ENCODE measurements at regions not wholly inside any gene's neighbourhood (a gene's known extent, or its start where the extent isn't known, plus 50 kb on each side); places are given as distances from the start of the nearest gene placed in this dataset.

- TF ChIP-seq, protein P1, sequence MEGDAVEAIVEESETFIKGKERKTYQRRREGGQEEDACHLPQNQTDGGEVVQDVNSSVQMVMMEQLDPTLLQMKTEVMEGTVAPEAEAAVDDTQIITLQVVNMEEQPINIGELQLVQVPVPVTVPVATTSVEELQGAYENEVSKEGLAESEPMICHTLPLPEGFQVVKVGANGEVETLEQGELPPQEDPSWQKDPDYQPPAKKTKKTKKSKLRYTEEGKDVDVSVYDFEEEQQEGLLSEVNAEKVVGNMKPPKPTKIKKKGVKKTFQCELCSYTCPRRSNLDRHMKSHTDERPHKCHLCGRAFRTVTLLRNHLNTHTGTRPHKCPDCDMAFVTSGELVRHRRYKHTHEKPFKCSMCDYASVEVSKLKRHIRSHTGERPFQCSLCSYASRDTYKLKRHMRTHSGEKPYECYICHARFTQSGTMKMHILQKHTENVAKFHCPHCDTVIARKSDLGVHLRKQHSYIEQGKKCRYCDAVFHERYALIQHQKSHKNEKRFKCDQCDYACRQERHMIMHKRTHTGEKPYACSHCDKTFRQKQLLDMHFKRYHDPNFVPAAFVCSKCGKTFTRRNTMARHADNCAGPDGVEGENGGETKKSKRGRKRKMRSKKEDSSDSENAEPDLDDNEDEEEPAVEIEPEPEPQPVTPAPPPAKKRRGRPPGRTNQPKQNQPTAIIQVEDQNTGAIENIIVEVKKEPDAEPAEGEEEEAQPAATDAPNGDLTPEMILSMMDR (IDR thresholded peaks at IDR 0.05): no peak
- TF ChIP-seq POLR2A (IDR thresholded peaks at IDR 0.05): no peak
Observed at GRCh38 chr16:49011901-49012300, 269.7 kb downstream of the CBLN1 start.

Measured in uterus (tissue), 2 donors.